ENCODE measurements at regions not wholly inside any gene's neighbourhood (a gene's known extent, or its start where the extent isn't known, plus 50 kb on each side); places are given as distances from the start of the nearest gene placed in this dataset.

GRCh38 chr5:116759860-116760640 lies 185.4 kb upstream of the SEMA6A start:
- no peak for DNase-seq (ENCODE audit: insufficient read length, low spot score)
- TF ChIP-seq POLR2A (IDR thresholded peaks at IDR 0.05; ENCODE audit: low read depth, low read length) (no peak), POLR2AphosphoS5 (IDR thresholded peaks at IDR 0.05; ENCODE audit: low read depth, low read length) (no peak), TAF1 (IDR thresholded peaks at IDR 0.05; ENCODE audit: low read depth, low read length) (no peak)
- no peak for FAIRE-seq

GRCh38 chr5:116757326-116757725 lies 182.7 kb upstream of the SEMA6A start:
- no peak for TF ChIP-seq POU2F2 (IDR thresholded peaks at IDR 0.05; ENCODE audit: low read depth, low read length)
- no peak for TF ChIP-seq TAF1 (IDR thresholded peaks at IDR 0.05; ENCODE audit: low read depth, low read length)
- no peak for TF ChIP-seq SPI1 (IDR thresholded peaks at IDR 0.05; ENCODE audit: low read depth, low read length)
- TF ChIP-seq PAX5 (IDR thresholded peaks at IDR 0.05; ENCODE audit: insufficient read depth, low read length, severe bottlenecking): no peak
- TF ChIP-seq POLR2AphosphoS5 (IDR thresholded peaks at IDR 0.05; ENCODE audit: low read depth, low read length): no peak
- no peak for TF ChIP-seq POLR2A (IDR thresholded peaks at IDR 0.05; ENCODE audit: low read depth, low read length)
- FAIRE-seq: no peak
- no peak for DNase-seq (ENCODE audit: insufficient read length, low spot score)

- DNase-seq (ENCODE audit: insufficient read length, low spot score) (no peak), FAIRE-seq (no peak)
- no peak for TF ChIP-seq POLR2A (IDR thresholded peaks at IDR 0.05; ENCODE audit: low read depth, low read length)
- no peak for TF ChIP-seq SPI1 (IDR thresholded peaks at IDR 0.05; ENCODE audit: low read depth, low read length)
- no peak for TF ChIP-seq PAX5 (IDR thresholded peaks at IDR 0.05; ENCODE audit: insufficient read depth, low read length, severe bottlenecking)
- no peak for TF ChIP-seq POU2F2 (IDR thresholded peaks at IDR 0.05; ENCODE audit: low read depth, low read length)
- TF ChIP-seq POLR2AphosphoS5 (IDR thresholded peaks at IDR 0.05; ENCODE audit: low read depth, low read length): no peak
- no peak for TF ChIP-seq TAF1 (IDR thresholded peaks at IDR 0.05; ENCODE audit: low read depth, low read length)
These were observed 181.9 kb upstream of the SEMA6A start for GRCh38 chr5:116756531-116756930.

GRCh38 chr5:116754556-116754955 lies 179.9 kb upstream of the SEMA6A start:
- no peak for FAIRE-seq

GRCh38 chr5:116751684-116752083 lies 177.1 kb upstream of the SEMA6A start:
- TF ChIP-seq POLR2AphosphoS5 (IDR thresholded peaks at IDR 0.05; ENCODE audit: low read depth, low read length) (no peak), SPI1 (IDR thresholded peaks at IDR 0.05; ENCODE audit: low read depth, low read length) (no peak), POLR2A (IDR thresholded peaks at IDR 0.05; ENCODE audit: low read depth, low read length) (no peak), TAF1 (IDR thresholded peaks at IDR 0.05; ENCODE audit: low read depth, low read length) (no peak), POU2F2 (IDR thresholded peaks at IDR 0.05; ENCODE audit: low read depth, low read length) (no peak), PAX5 (IDR thresholded peaks at IDR 0.05; ENCODE audit: insufficient read depth, low read length, severe bottlenecking) (no peak)
- DNase-seq (ENCODE audit: insufficient read length, low spot score) (no peak), FAIRE-seq (no peak)

More at GRCh38 chr5:116754556-116754955, 179.9 kb upstream of the SEMA6A start:
- DNase-seq (ENCODE audit: insufficient read length, low spot score): no peak
- no peak for TF ChIP-seq PAX5 (IDR thresholded peaks at IDR 0.05; ENCODE audit: insufficient read depth, low read length, severe bottlenecking)
- TF ChIP-seq TAF1 (IDR thresholded peaks at IDR 0.05; ENCODE audit: low read depth, low read length): no peak
- no peak for TF ChIP-seq POU2F2 (IDR thresholded peaks at IDR 0.05; ENCODE audit: low read depth, low read length)
- no peak for TF ChIP-seq POLR2AphosphoS5 (IDR thresholded peaks at IDR 0.05; ENCODE audit: low read depth, low read length)
- no peak for TF ChIP-seq POLR2A (IDR thresholded peaks at IDR 0.05; ENCODE audit: low read depth, low read length)
- no peak for TF ChIP-seq SPI1 (IDR thresholded peaks at IDR 0.05; ENCODE audit: low read depth, low read length)

- no peak for FAIRE-seq
- TF ChIP-seq SPI1 (IDR thresholded peaks at IDR 0.05; ENCODE audit: low read depth, low read length) (no peak), PAX5 (IDR thresholded peaks at IDR 0.05; ENCODE audit: insufficient read depth, low read length, severe bottlenecking) (no peak), POU2F2 (IDR thresholded peaks at IDR 0.05; ENCODE audit: low read depth, low read length) (no peak), POLR2A (IDR thresholded peaks at IDR 0.05; ENCODE audit: low read depth, low read length) (no peak), TAF1 (IDR thresholded peaks at IDR 0.05; ENCODE audit: low read depth, low read length) (no peak), POLR2AphosphoS5 (IDR thresholded peaks at IDR 0.05; ENCODE audit: low read depth, low read length) (no peak)
- no peak for DNase-seq (ENCODE audit: insufficient read length, low spot score)
These were observed 176.3 kb upstream of the SEMA6A start for GRCh38 chr5:116750631-116751580.

GRCh38 chr5:116747881-116748280 lies 173.3 kb upstream of the SEMA6A start:
- TF ChIP-seq POU2F2 (IDR thresholded peaks at IDR 0.05; ENCODE audit: low read depth, low read length) (no peak), POLR2AphosphoS5 (IDR thresholded peaks at IDR 0.05; ENCODE audit: low read depth, low read length) (no peak), PAX5 (IDR thresholded peaks at IDR 0.05; ENCODE audit: insufficient read depth, low read length, severe bottlenecking) (no peak), POLR2A (IDR thresholded peaks at IDR 0.05; ENCODE audit: low read depth, low read length) (no peak), TAF1 (IDR thresholded peaks at IDR 0.05; ENCODE audit: low read depth, low read length) (no peak), SPI1 (IDR thresholded peaks at IDR 0.05; ENCODE audit: low read depth, low read length) (no peak)
- FAIRE-seq (no peak), DNase-seq (ENCODE audit: insufficient read length, low spot score) (no peak)

GRCh38 chr5:116746668-116747067 lies 172.0 kb upstream of the SEMA6A start:
- DNase-seq (ENCODE audit: insufficient read length, low spot score) (no peak), FAIRE-seq (no peak)

GRCh38 chr5:116740771-116741170 lies 166.1 kb upstream of the SEMA6A start:
- FAIRE-seq: no peak
- DNase-seq (ENCODE audit: insufficient read length, low spot score): no peak
- TF ChIP-seq TAF1 (IDR thresholded peaks at IDR 0.05; ENCODE audit: low read depth, low read length) (no peak), SPI1 (IDR thresholded peaks at IDR 0.05; ENCODE audit: low read depth, low read length) (no peak), POLR2A (IDR thresholded peaks at IDR 0.05; ENCODE audit: low read depth, low read length) (no peak), POU2F2 (IDR thresholded peaks at IDR 0.05; ENCODE audit: low read depth, low read length) (no peak), POLR2AphosphoS5 (IDR thresholded peaks at IDR 0.05; ENCODE audit: low read depth, low read length) (no peak), PAX5 (IDR thresholded peaks at IDR 0.05; ENCODE audit: insufficient read depth, low read length, severe bottlenecking) (no peak)

More at GRCh38 chr5:116746668-116747067, 172.0 kb upstream of the SEMA6A start:
- no peak for TF ChIP-seq TAF1 (IDR thresholded peaks at IDR 0.05; ENCODE audit: low read depth, low read length)
- TF ChIP-seq POLR2AphosphoS5 (IDR thresholded peaks at IDR 0.05; ENCODE audit: low read depth, low read length): no peak
- no peak for TF ChIP-seq POLR2A (IDR thresholded peaks at IDR 0.05; ENCODE audit: low read depth, low read length)
- TF ChIP-seq PAX5 (IDR thresholded peaks at IDR 0.05; ENCODE audit: insufficient read depth, low read length, severe bottlenecking): no peak
- TF ChIP-seq SPI1 (IDR thresholded peaks at IDR 0.05; ENCODE audit: low read depth, low read length): no peak
- no peak for TF ChIP-seq POU2F2 (IDR thresholded peaks at IDR 0.05; ENCODE audit: low read depth, low read length)
